Mesenchymal stem cell (in vitro differentiated cells and primary cell): ENCODE measurements at regions not wholly inside any gene's neighbourhood (a gene's known extent, or its start where the extent isn't known, plus 50 kb on each side); places are given as distances from the start of the nearest gene placed in this dataset.
A peak's percentile ranks its signal among the peaks of the same experiment; 100 is the strongest.

Experiments
- DNase-seq: peaks from one replicate; pipeline ENCODE4 v3.0.0-alpha.2; 2013
- H2AFZ ChIP-seq: one replicate; pipeline ENCODE4 v1.6.1; 2013; ENCODE audit warnings: low read depth, mild to moderate bottlenecking, control low read depth, inconsistent platforms, low read length, moderate library complexity
- H2AK5ac ChIP-seq: 2 replicates; pipeline ENCODE4 v1.6.1; 2013; ENCODE audit warnings: low read length, moderate library complexity, mild to moderate bottlenecking, inconsistent platforms; ENCODE audit not compliant: severe bottlenecking
- H2BK120ac ChIP-seq: one replicate; pipeline ENCODE4 v1.6.1; 2013; ENCODE audit warnings: low read depth, mild to moderate bottlenecking, inconsistent platforms, low read length, moderate library complexity
- H2BK12ac ChIP-seq, 2 experiments: one replicate each; pipeline ENCODE4 v1.6.1; 2013; ENCODE audit warnings: inconsistent platforms in 2 of 2, low read length in 2 of 2, mild to moderate bottlenecking in 2 of 2, moderate library complexity in 2 of 2, control low read depth in 1 of 2
- H2BK15ac ChIP-seq: one replicate; pipeline ENCODE4 v1.6.1; 2013; ENCODE audit warnings: mild to moderate bottlenecking, low read depth, inconsistent platforms; ENCODE audit not compliant: poor library complexity, severe bottlenecking
- H2BK5ac ChIP-seq: 2 replicates; pipeline ENCODE4 v1.6.1; 2013; ENCODE audit warnings: low read depth, mild to moderate bottlenecking, low read length, control low read depth, inconsistent platforms; ENCODE audit not compliant: poor library complexity, severe bottlenecking
- H3K14ac ChIP-seq, 2 experiments: one replicate each; pipeline ENCODE4 v1.6.1; 2013; ENCODE audit warnings: inconsistent platforms in 2 of 2, low read length in 2 of 2, control low read depth in 1 of 2, mild to moderate bottlenecking in 1 of 2, moderate library complexity in 1 of 2
- H3K18ac ChIP-seq, 2 experiments: one replicate each; pipeline ENCODE4 v1.6.1; 2013; ENCODE audit warnings: inconsistent platforms in 2 of 2, low read length in 2 of 2, control low read depth in 1 of 2, low read depth in 1 of 2, mild to moderate bottlenecking in 1 of 2
- H3K23ac ChIP-seq, 2 experiments: one replicate each; pipeline ENCODE4 v1.6.1; 2013; ENCODE audit warnings: inconsistent platforms in 2 of 2, low read length in 2 of 2, mild to moderate bottlenecking in 2 of 2, moderate library complexity in 2 of 2, control low read depth in 1 of 2
- H3K27ac ChIP-seq: 2 replicates; pipeline ENCODE4 v1.5.1; 2013; ENCODE audit warnings: mild to moderate bottlenecking, moderate library complexity, low read length, control low read depth, inconsistent platforms; ENCODE audit not compliant: poor library complexity, severe bottlenecking
- H3K27me3 ChIP-seq, 2 experiments: 2 replicates each; pipeline versions ENCODE4 v1.6.1 to v1.7.0; 2013; ENCODE audit warnings: low read length in 2 of 2, mild to moderate bottlenecking in 2 of 2, moderate library complexity in 2 of 2, control low read depth in 1 of 2, inconsistent platforms in 1 of 2; ENCODE audit not compliant: control insufficient read depth in 1 of 2, insufficient read depth in 1 of 2
- H3K36me3 ChIP-seq, 2 experiments: 2 replicates each; pipeline versions ENCODE4 v1.6.1 to v1.7.0; 2013; ENCODE audit warnings: low read length in 2 of 2, control low read depth in 1 of 2, inconsistent platforms in 1 of 2, low read depth in 1 of 2, mild to moderate bottlenecking in 1 of 2; ENCODE audit not compliant: insufficient read depth in 2 of 2, control insufficient read depth in 1 of 2
- H3K4ac ChIP-seq, 2 experiments: one replicate each; pipeline ENCODE4 v1.6.1; 2013; ENCODE audit warnings: inconsistent platforms in 2 of 2, low read length in 2 of 2, mild to moderate bottlenecking in 2 of 2, moderate library complexity in 2 of 2, control low read depth in 1 of 2, low read depth in 1 of 2
- H3K4me1 ChIP-seq: 2 replicates; pipeline ENCODE4 v1.6.1; 2013; ENCODE audit warnings: low read depth, low read length, control low read depth; ENCODE audit not compliant: control insufficient read depth, insufficient read depth
- H3K4me2 ChIP-seq: 2 replicates; pipeline ENCODE4 v1.6.1; 2013; ENCODE audit warnings: low read length, mild to moderate bottlenecking, inconsistent platforms; ENCODE audit not compliant: poor library complexity, severe bottlenecking
- H3K4me3 ChIP-seq, 2 experiments: 2 replicates each; pipeline versions ENCODE4 v1.5.1 to v1.7.0; 2013; ENCODE audit warnings: low read length in 2 of 2, mild to moderate bottlenecking in 2 of 2, control low read depth in 1 of 2, low read depth in 1 of 2; ENCODE audit not compliant: insufficient read depth in 1 of 2
- H3K79me1 ChIP-seq: replicated peaks from 2 replicates; pipeline ENCODE4 v1.6.1; 2013; ENCODE audit warnings: mild to moderate bottlenecking, control low read depth, low read length, inconsistent platforms; ENCODE audit not compliant: poor library complexity, severe bottlenecking
- H3K9ac ChIP-seq: 2 replicates; pipeline ENCODE4 v1.7.0; 2013; ENCODE audit warnings: mild to moderate bottlenecking, low read length, moderate library complexity
- H3K9me3 ChIP-seq: 2 replicates; pipeline ENCODE4 v1.7.0; 2013; ENCODE audit warnings: mild to moderate bottlenecking, low read length; ENCODE audit not compliant: control insufficient read depth
- H4K8ac ChIP-seq: one replicate; pipeline ENCODE4 v1.6.1; 2013; ENCODE audit warnings: inconsistent platforms, mild to moderate bottlenecking, low read length, moderate library complexity
- H4K91ac ChIP-seq: one replicate; pipeline ENCODE4 v1.6.1; 2013; ENCODE audit warnings: mild to moderate bottlenecking, low read length, inconsistent platforms
- WGBS: methylation state at CpG from one replicate; pipeline ENCODE4 v1.1.7; 2013; ENCODE audit warnings: mixed read lengths; 5-methylcytosine and 5-hydroxymethylcytosine counted together

DNA sequence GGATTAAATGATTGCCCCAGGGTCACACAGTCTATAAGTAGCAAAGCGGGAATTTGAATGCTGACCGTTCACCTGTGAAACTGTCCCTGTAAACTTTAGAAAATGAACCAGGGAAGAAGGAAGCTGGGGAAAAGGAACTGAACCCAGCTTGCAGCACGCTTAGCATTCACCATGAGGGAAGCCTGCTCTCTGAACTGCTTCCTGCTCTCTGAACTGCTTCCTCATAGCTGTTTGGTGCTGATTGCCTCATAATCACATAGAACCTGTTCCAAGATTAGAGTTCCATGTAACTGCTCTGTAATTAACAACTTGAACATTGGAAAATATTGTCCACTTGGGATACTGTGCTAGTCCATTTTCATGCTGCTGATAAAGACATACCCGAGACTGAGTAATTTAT lies 1504.8 kb upstream of the TMEM132C start:
- H2BK120ac ChIP-seq: no peak overlapping the region
- H3K4me1 ChIP-seq: no peaks in the 10 kb centered on the region
- no peak overlapping the region for H2BK12ac ChIP-seq
- H3K14ac ChIP-seq: no peak overlapping the region
- no peak overlapping the region for H3K4ac ChIP-seq
- H3K79me1 ChIP-seq: no peaks in the 10 kb centered on the region
- no peak overlapping the region for H3K27ac ChIP-seq
- no peak overlapping the region for H3K23ac ChIP-seq
- peaks cover 29% of the 10 kb centered on the region for H3K9me3 ChIP-seq
- H3K36me3 ChIP-seq: no peaks in the 10 kb centered on the region
- WGBS: 71% methylated on average over 4 of the region's 4 CpGs
- H2AFZ ChIP-seq: no peak overlapping the region
- H3K9ac ChIP-seq: no peak overlapping the region
- no peaks in the 10 kb centered on the region for H3K27me3 ChIP-seq
- H3K4me3 ChIP-seq: no peak overlapping the region
- H3K4me2 ChIP-seq: no peak overlapping the region
- DNase-seq: no peak
- no peak overlapping the region for H4K8ac ChIP-seq
- no peak overlapping the region for H2AK5ac ChIP-seq
- H3K18ac ChIP-seq: no peak overlapping the region
- H2BK5ac ChIP-seq: no peak overlapping the region
- H4K91ac ChIP-seq: no peak overlapping the region
- no peak overlapping the region for H2BK15ac ChIP-seq

DNA sequence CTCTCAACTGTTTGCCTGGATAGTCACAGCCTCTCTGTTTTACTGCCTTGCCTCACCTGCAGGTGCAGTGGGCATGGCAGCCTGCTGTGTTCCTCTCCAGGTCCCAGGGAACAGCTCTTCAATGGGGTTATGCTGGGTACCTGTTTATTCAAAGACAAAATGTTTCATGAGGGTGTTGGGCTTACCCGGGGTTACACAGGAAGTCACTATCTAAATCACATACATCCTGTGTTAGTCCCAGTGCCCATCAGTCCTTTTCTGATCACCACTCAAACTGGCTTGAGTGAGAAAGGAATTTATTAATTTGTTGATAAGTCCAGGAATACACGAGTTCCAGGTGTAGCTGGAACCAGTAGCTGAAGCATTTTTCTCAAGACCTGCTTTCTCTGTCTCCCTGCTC lies 1503.6 kb upstream of the TMEM132C start:
- no peak overlapping the region for H3K4me3 ChIP-seq
- H4K8ac ChIP-seq: no peak overlapping the region
- H2BK12ac ChIP-seq: no peak overlapping the region
- H3K4ac ChIP-seq: no peak overlapping the region
- H2AK5ac ChIP-seq: no peak overlapping the region
- no peak overlapping the region for H3K23ac ChIP-seq
- no peak overlapping the region for H2BK15ac ChIP-seq
- 61% methylated on average over 2 of the region's 2 CpGs for WGBS
- H3K9me3 ChIP-seq: peaks cover 29% of the 10 kb centered on the region
- no peak overlapping the region for H4K91ac ChIP-seq
- no peak overlapping the region for H3K4me2 ChIP-seq
- no peak overlapping the region for H2AFZ ChIP-seq
- no peak overlapping the region for H3K14ac ChIP-seq
- no peak for DNase-seq
- H3K18ac ChIP-seq: no peak overlapping the region
- H3K36me3 ChIP-seq: no peaks in the 10 kb centered on the region
- H3K27ac ChIP-seq: no peak overlapping the region
- H3K79me1 ChIP-seq: no peaks in the 10 kb centered on the region
- H3K27me3 ChIP-seq: no peaks in the 10 kb centered on the region
- no peaks in the 10 kb centered on the region for H3K4me1 ChIP-seq
- no peak overlapping the region for H2BK120ac ChIP-seq
- H2BK5ac ChIP-seq: no peak overlapping the region
- no peak overlapping the region for H3K9ac ChIP-seq

DNA sequence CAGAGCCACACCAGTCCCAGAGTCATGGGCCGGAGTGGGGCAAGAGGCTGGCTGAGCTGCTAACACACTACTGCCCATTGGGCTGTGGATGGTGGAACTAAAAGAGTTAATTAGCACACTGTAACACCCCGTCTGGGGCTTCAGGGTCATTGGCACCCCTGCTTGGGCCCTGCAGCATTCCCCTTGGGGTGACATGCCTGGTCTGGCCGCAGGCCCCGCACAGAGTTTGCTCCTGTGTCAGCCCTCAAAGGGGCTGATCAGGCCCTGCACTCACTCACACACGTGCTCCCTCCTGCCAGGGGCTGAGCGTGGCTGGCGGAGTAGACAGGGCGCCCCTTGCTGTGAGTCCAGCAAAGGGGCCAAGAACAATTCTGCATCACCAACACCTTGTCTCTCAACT lies 1499.6 kb upstream of the TMEM132C start:
- Histone ChIP-seq H2BK120ac (no peak overlapping the region), H3K23ac (no peak overlapping the region), H2AFZ (no peak overlapping the region), H3K27ac (no peak overlapping the region), H2BK5ac (no peak overlapping the region), H3K14ac (no peak overlapping the region), H2BK15ac (no peak overlapping the region), H4K91ac (peak overlapping the region; percentile 28), H3K4me1 (no peaks in the 10 kb centered on the region), H3K4ac (no peak overlapping the region), H3K27me3 (no peaks in the 10 kb centered on the region), H3K36me3 (no peaks in the 10 kb centered on the region), H3K4me2 (no peak overlapping the region), H3K9ac (no peak overlapping the region), H3K9me3 (peaks cover 32% of the 10 kb centered on the region), H3K4me3 (no peak overlapping the region), H4K8ac (no peak overlapping the region), H3K79me1 (no peaks in the 10 kb centered on the region), H2BK12ac (no peak overlapping the region), H3K18ac (no peak overlapping the region), H2AK5ac (no peak overlapping the region)
- 78% methylated on average over 8 of the region's 8 CpGs for WGBS
- DNase-seq: no peak

DNA sequence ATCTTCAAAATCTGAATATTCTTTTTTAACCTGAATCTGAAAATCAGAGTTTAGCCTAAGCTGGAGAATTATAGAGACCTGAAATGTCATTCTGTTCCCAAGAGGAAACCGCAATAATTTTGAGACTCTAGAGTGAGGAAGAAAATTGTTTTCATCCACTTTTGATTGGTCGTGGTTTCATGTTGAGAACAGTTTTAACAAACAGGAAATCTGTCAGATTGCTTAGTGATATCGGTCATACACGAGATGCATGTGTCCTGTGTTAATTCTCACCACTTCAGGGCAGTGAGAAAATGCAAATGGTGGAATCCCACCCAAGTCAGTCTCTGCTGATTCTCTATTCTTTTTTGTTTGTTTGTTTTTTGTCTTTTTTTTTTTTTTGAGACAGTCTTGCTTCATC lies 1498.5 kb upstream of the TMEM132C start:
- no peak overlapping the region for H2BK15ac ChIP-seq
- H3K23ac ChIP-seq: no peak overlapping the region
- no peak overlapping the region for H3K4me2 ChIP-seq
- no peak overlapping the region for H4K8ac ChIP-seq
- H2BK5ac ChIP-seq: no peak overlapping the region
- no peak overlapping the region for H2BK12ac ChIP-seq
- no peak overlapping the region for H3K4ac ChIP-seq
- H2AFZ ChIP-seq: no peak overlapping the region
- H4K91ac ChIP-seq: no peak overlapping the region
- H3K27ac ChIP-seq: no peak overlapping the region
- WGBS: 73% methylated on average over 4 of the region's 4 CpGs
- no peak overlapping the region for H3K9ac ChIP-seq
- H2BK120ac ChIP-seq: no peak overlapping the region
- H3K14ac ChIP-seq: no peak overlapping the region
- no peak for DNase-seq
- no peaks in the 10 kb centered on the region for H3K4me1 ChIP-seq
- H3K27me3 ChIP-seq: no peaks in the 10 kb centered on the region
- H3K4me3 ChIP-seq: no peak overlapping the region
- peaks cover 23% of the 10 kb centered on the region for H3K9me3 ChIP-seq
- no peaks in the 10 kb centered on the region for H3K36me3 ChIP-seq
- H3K18ac ChIP-seq: no peak overlapping the region
- H3K79me1 ChIP-seq: no peaks in the 10 kb centered on the region
- no peak overlapping the region for H2AK5ac ChIP-seq
